Stomach (tissue), 8 donors: ENCODE measurements at regions not wholly inside any gene's neighbourhood (a gene's known extent, or its start where the extent isn't known, plus 50 kb on each side); places are given as distances from the start of the nearest gene placed in this dataset.

Experiments used
- DNase-seq, 2 donors: peaks; one replicate each; pipeline versions ENCODE4 v3.0.0 to v3.0.0-alpha.2; 2013 to 2019
- H3K27ac ChIP-seq, 5 donors: fragments of 200-600 bp in 4 of 5; sonication (generic) in 4 of 5; one replicate each; pipeline ENCODE4 v1.5.1; 2013 to 2019; ENCODE audit warnings: mild to moderate bottlenecking in 1 of 5, moderate library complexity in 1 of 5
- H3K27me3 ChIP-seq, 3 donors: fragments of 200-600 bp; sonication (generic); one replicate each; pipeline ENCODE4 v1.5.1; 2017 to 2019; ENCODE audit warnings: mixed run types in 1 of 3
- H3K36me3 ChIP-seq, 4 donors: fragments of 200-600 bp; sonication (generic); 1 replicate in 3 of 4; 2 replicates in 1 of 4; pipeline ENCODE4 v1.5.1; 2016 to 2019
- H3K4me1 ChIP-seq, 4 donors: fragments of 200-600 bp; sonication (generic); one replicate each; pipeline ENCODE4 v1.5.1; 2016 to 2019
- H3K4me3 ChIP-seq, 4 donors: fragments of 200-600 bp; sonication (generic) in 3 of 4; one replicate each; pipeline ENCODE4 v1.5.1; 2016 to 2019; ENCODE audit warnings: mild to moderate bottlenecking in 1 of 4
- H3K9me3 ChIP-seq, 4 donors: fragments of 200-600 bp; sonication (generic); one replicate each; pipeline ENCODE4 v1.5.1; 2016 to 2019
- EP300 ChIP-seq: sonication (generic); formaldehyde crosslinking; IDR thresholded peaks from one replicate; pipeline ENCODE4 v1.6.1; 2017; ENCODE audit warnings: antibody characterized with exemption
- POLR2A ChIP-seq, 4 donors: fragments of 450-650 bp; IDR thresholded peaks; one replicate each; pipeline ENCODE4 v1.6.1; 2016; ENCODE audit warnings: antibody characterized with exemption in 4 of 4, control low read depth in 2 of 4, mild to moderate bottlenecking in 1 of 4, moderate library complexity in 1 of 4
- POLR2AphosphoS5 ChIP-seq, 3 donors: sonication (generic); formaldehyde crosslinking; IDR thresholded peaks; one replicate each; pipeline ENCODE4 v1.6.1; 2016; ENCODE audit warnings: antibody characterized with exemption in 3 of 3
- WGBS, 5 donors: extraction: QIAGEN DNeasy Blood & Tissue Kit in 3 of 5; methylation state at CpG; one replicate each; pipeline versions ENCODE4 v1.1.5 to v1.1.7; 2013 to 2018; 5-methylcytosine and 5-hydroxymethylcytosine counted together
- intact Hi-C: fragments of 100-400 bp; cut with DNase I; formaldehyde crosslinking; loops from one replicate; pipeline ENCODE4 v1.15.1; 2023; ENCODE audit warnings: low total_unique reads
- TF ChIP-seq, protein P1 (sequence below), 7 experiments: fragments of 450-650 bp in 4 of 7; fragments of 200-600 bp in 3 of 7; sonication (generic) in 3 of 7; IDR thresholded peaks; one replicate each; pipeline ENCODE4 v1.5.1; 2016 to 2019; ENCODE audit warnings: antibody characterized with exemption in 7 of 7, control low read depth in 2 of 7, mild to moderate bottlenecking in 1 of 7
- donor health status: healthy with polysubstance abuse.
- donor health status: Bipolar disorder and iron deficiency.
- donor health status: healthy.

DNA sequence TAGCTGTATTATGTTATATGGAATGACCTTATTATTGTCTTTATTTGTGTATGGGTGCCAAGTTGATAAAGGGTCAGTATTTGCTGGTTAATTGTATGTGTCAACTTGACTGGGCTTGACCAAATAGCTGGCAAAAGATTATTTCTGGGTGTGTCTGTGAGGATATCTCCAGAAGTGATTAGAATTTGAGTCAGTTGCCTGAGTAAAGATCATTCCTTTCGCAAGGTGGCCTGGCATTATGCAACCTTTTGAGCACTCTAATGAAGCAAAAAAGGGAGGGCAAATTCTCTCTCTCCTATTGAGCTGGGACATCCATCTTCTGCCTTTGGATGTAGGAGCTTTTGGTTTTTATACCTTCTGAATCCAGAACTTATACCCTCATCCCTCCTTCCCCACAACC, 82.2 kb downstream of the ATXN7L3B start:
- TF ChIP-seq EP300 (no peak), POLR2A (IDR thresholded peaks at IDR 0.05) (no peak), POLR2AphosphoS5 (IDR thresholded peaks at IDR 0.05) (peak in 2 of 3 donors; percentile 77 to 89)
- TF ChIP-seq, protein P1, sequence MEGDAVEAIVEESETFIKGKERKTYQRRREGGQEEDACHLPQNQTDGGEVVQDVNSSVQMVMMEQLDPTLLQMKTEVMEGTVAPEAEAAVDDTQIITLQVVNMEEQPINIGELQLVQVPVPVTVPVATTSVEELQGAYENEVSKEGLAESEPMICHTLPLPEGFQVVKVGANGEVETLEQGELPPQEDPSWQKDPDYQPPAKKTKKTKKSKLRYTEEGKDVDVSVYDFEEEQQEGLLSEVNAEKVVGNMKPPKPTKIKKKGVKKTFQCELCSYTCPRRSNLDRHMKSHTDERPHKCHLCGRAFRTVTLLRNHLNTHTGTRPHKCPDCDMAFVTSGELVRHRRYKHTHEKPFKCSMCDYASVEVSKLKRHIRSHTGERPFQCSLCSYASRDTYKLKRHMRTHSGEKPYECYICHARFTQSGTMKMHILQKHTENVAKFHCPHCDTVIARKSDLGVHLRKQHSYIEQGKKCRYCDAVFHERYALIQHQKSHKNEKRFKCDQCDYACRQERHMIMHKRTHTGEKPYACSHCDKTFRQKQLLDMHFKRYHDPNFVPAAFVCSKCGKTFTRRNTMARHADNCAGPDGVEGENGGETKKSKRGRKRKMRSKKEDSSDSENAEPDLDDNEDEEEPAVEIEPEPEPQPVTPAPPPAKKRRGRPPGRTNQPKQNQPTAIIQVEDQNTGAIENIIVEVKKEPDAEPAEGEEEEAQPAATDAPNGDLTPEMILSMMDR (IDR thresholded peaks at IDR 0.05) = no peak
- WGBS, 5 donors = 36 to 67% (median 50%) methylated on average over 1 of the region's 1 CpG
- intact Hi-C loops = no loop called here
- Histone ChIP-seq H3K4me3 (no peak overlapping the region), H3K27ac (peak overlapping the region in 4 of 5 donors; percentile 46 to 78 (median 67)), H3K27me3 (no peaks in the 10 kb centered on the region), H3K9me3 (no peaks in the 10 kb centered on the region), H3K4me1 (peaks cover 0 to 22% (median 17%) of the 10 kb centered on the region in 4 donors), H3K36me3 (no peaks in the 10 kb centered on the region)
- DNase-seq = peak; percentile 62 to 66

DNA sequence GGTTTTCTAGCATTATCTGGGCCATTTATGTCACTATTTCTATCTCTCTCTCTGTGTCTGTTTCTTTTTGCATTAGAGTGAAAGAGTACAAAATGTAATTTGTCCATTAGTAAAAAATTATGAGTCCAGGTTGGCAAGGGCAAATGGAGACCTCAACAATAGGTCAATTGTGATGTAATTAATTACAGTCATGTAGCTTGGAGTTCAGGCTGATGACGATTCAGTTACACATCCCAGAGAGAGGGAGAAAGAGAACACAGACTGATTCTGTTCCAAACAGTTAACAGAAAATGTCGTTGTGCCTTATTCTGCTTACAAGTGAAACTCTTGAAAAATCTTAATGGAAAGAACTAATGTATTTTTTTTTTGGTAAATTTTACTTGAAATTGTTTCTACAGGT, 83.3 kb downstream of the ATXN7L3B start:
- Histone ChIP-seq H3K27ac (peak overlapping the region in 2 of 5 donors; percentile 46 to 73), H3K36me3 (no peaks in the 10 kb centered on the region), H3K4me1 (peaks cover 0 to 22% (median 18%) of the 10 kb centered on the region in 4 donors), H3K27me3 (no peaks in the 10 kb centered on the region), H3K4me3 (no peak overlapping the region), H3K9me3 (no peaks in the 10 kb centered on the region)
- TF ChIP-seq POLR2A (IDR thresholded peaks at IDR 0.05) (no peak), EP300 (no peak), POLR2AphosphoS5 (IDR thresholded peaks at IDR 0.05) (no peak)
- TF ChIP-seq, protein P1 (IDR thresholded peaks at IDR 0.05) = no peak
- 21 to 39% (median 27%) methylated on average over 2 of the region's 2 CpGs for WGBS, 5 donors
- intact Hi-C loops = no loop called here
- DNase-seq = peak in 1 of 2 donors; percentile 20

DNA sequence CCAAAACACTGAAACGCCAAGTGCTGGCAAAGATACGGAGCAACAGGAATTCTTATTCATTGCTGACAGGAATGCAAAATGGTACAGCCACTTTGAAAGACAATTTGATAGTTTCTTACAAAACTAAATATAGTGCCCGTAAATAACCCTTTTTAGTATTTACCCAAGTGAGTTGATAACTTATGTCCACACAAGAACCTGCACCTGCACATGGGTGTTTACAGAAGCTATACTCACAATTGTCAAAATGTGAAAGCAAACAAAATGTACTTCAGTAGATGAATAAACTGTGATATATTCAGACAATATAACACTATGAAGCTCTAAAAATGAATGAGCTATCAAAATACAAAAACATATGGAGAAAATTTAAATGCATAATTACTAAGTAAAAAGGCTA, 86.6 kb downstream of the ATXN7L3B start:
- Histone ChIP-seq H3K4me3 (no peak overlapping the region), H3K9me3 (no peaks in the 10 kb centered on the region), H3K36me3 (no peaks in the 10 kb centered on the region), H3K4me1 (peaks cover 0 to 22% (median 17%) of the 10 kb centered on the region in 4 donors), H3K27ac (no peak overlapping the region), H3K27me3 (no peaks in the 10 kb centered on the region)
- TF ChIP-seq EP300 (no peak), POLR2AphosphoS5 (IDR thresholded peaks at IDR 0.05) (peak in 1 of 3 donors; percentile 58)
- WGBS, 5 donors = 23 to 52% (median 32%) methylated on average over 3 of the region's 3 CpGs
- peak in 1 of 2 donors; percentile 15 for DNase-seq
- intact Hi-C loops = no loop called here

DNA sequence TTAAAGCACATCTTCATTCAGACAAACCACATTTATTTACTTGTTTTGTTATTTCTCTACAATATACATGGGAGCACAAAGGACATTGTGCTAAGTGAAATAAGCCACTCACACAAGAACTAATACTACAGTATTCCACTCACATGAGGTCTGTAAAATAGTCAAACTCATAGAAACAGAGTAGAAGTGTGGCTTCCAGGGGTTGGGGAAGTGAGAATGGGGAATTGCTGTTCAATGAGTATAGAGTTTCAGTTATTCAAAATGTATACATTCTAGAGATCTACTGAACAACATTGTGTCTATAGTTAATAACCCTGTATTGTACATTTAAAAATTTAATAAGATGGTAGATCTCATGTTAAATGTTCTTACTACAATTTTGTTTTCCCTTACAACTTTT, 88.8 kb downstream of the ATXN7L3B start:
- TF ChIP-seq, protein P1 (IDR thresholded peaks at IDR 0.05) = no peak
- TF ChIP-seq POLR2AphosphoS5 (IDR thresholded peaks at IDR 0.05) (no peak), EP300 (no peak), POLR2A (IDR thresholded peaks at IDR 0.05) (no peak)
- no peak for DNase-seq
- Histone ChIP-seq H3K9me3 (peaks cover 0 to 3% (median 0%) of the 10 kb centered on the region in 4 donors), H3K27me3 (no peaks in the 10 kb centered on the region), H3K4me3 (no peak overlapping the region), H3K4me1 (peaks cover 0 to 12% (median 5%) of the 10 kb centered on the region in 4 donors), H3K27ac (no peak overlapping the region), H3K36me3 (no peaks in the 10 kb centered on the region)
- intact Hi-C loops = no loop called here

DNA sequence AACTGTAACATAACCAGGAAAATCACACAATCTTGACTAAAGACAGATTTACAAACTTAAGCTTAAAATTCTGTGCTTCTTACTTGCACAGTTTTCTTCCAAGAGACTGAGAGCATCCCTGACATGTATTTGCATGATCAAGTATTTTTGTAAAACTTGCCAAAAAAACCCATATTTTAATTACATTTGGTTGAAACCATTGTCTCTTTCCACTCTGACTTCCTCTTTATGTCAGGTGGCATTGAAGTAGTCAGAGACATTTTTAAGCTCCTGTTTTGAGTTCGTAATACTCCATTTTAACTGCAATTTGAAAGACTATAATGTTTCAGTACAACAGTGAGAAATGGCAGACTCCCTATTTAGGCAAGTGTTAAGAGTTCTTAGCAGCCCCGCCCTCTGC, 103.6 kb downstream of the ATXN7L3B start:
- TF ChIP-seq EP300 (no peak), POLR2A (IDR thresholded peaks at IDR 0.05) (no peak), POLR2AphosphoS5 (IDR thresholded peaks at IDR 0.05) (no peak)
- TF ChIP-seq, protein P1 (IDR thresholded peaks at IDR 0.05) = no peak
- DNase-seq = no peak
- no peak overlapping the region for H3K4me3 ChIP-seq
- H3K4me1 ChIP-seq = no peaks in the 10 kb centered on the region
- no peaks in the 10 kb centered on the region for H3K36me3 ChIP-seq
- no peaks in the 10 kb centered on the region for H3K27me3 ChIP-seq
- 80 to 100% (median 96%) methylated on average over 2 of the region's 2 CpGs for WGBS, 5 donors
- H3K9me3 ChIP-seq = no peaks in the 10 kb centered on the region
- no peak overlapping the region for H3K27ac ChIP-seq
- intact Hi-C loops = no loop called here
